Right lobe of liver (tissue), 6 donors: ENCODE measurements at regions not wholly inside any gene's neighbourhood (a gene's known extent, or its start where the extent isn't known, plus 50 kb on each side); places are given as distances from the start of the nearest gene placed in this dataset.
"Not testable (repeated sequence)": the region's sequence is repeated elsewhere in the genome, so short reads cannot be mapped to it uniquely, and the experiment has no call there.

Experiments used
- ATAC-seq, 4 donors: fragments of 200-7000 bp; cut with Tn5 transposase; one replicate each; pipeline ENCODE4 v1.9.1; 2020; ENCODE audit warnings: mild to moderate bottlenecking in 4 of 4, moderate library complexity in 4 of 4
- DNase-seq, 3 donors: peaks; one replicate each; pipeline ENCODE4 v3.0.0-alpha.2; 2020
- H3K27ac ChIP-seq, 3 donors: fragments of 200-600 bp; one replicate each; pipeline ENCODE4 v1.8.0; 2022
- H3K27me3 ChIP-seq, 2 donors: fragments of 200-600 bp; one replicate each; pipeline ENCODE4 v1.8.0; 2022
- H3K36me3 ChIP-seq, 4 donors: fragments of 200-600 bp; sonication (generic) in 1 of 4; one replicate each; pipeline versions ENCODE4 v1.5.1 to v1.8.0; 2017 to 2022; ENCODE audit warnings: control low read depth in 1 of 4
- H3K4me1 ChIP-seq, 4 donors: fragments of 200-600 bp; sonication (generic) in 1 of 4; one replicate each; pipeline versions ENCODE4 v1.5.1 to v1.8.0; 2017 to 2022; ENCODE audit warnings: control low read depth in 1 of 4
- H3K4me3 ChIP-seq, 3 donors: fragments of 200-600 bp; one replicate each; pipeline ENCODE4 v1.8.0; 2022
- H3K9me3 ChIP-seq, 4 donors: fragments of 200-600 bp; sonication (generic) in 1 of 4; one replicate each; pipeline versions ENCODE4 v1.5.1 to v1.8.0; 2017 to 2022; ENCODE audit warnings: control low read depth in 1 of 4
- POLR2A ChIP-seq: fragments of 450-650 bp; IDR thresholded peaks from one replicate; pipeline ENCODE4 v1.6.1; 2017; ENCODE audit warnings: antibody characterized with exemption, mild to moderate bottlenecking
- WGBS: methylation state at CpG from one replicate; pipeline ENCODE4 v1.1.6; 2018; ENCODE audit warnings: low coverage, low lambda C conversion rate; ENCODE audit not compliant: insufficient coverage; ENCODE audit errors: missing lambda C conversion rate; 5-methylcytosine and 5-hydroxymethylcytosine counted together
- intact Hi-C, 2 donors: fragments of 100-400 bp; cut with DNase I; formaldehyde crosslinking; loops; one replicate each; pipeline versions ENCODE4 v1.11.2 to v1.14.1; 2022
- TF ChIP-seq, protein P1 (sequence below), 4 donors: fragments of 200-600 bp in 3 of 4; fragments of 450-650 bp in 1 of 4; IDR thresholded peaks; one replicate each; pipeline versions ENCODE4 v1.5.1 to v1.8.0; 2016 to 2022; ENCODE audit warnings: antibody characterized with exemption in 4 of 4, mild to moderate bottlenecking in 2 of 4
- donor health status: DM: no; HTN: yes; CAD: no.
- donor health status: DM: no; HTN: no; CAD: no.
- donor health status: DM: no; HTN: no; CAD: no.
- donor health status: DM: no; HTN: yes; CAD: no.
- donor health status: DM: no; HTN: yes; CAD: no.

DNA sequence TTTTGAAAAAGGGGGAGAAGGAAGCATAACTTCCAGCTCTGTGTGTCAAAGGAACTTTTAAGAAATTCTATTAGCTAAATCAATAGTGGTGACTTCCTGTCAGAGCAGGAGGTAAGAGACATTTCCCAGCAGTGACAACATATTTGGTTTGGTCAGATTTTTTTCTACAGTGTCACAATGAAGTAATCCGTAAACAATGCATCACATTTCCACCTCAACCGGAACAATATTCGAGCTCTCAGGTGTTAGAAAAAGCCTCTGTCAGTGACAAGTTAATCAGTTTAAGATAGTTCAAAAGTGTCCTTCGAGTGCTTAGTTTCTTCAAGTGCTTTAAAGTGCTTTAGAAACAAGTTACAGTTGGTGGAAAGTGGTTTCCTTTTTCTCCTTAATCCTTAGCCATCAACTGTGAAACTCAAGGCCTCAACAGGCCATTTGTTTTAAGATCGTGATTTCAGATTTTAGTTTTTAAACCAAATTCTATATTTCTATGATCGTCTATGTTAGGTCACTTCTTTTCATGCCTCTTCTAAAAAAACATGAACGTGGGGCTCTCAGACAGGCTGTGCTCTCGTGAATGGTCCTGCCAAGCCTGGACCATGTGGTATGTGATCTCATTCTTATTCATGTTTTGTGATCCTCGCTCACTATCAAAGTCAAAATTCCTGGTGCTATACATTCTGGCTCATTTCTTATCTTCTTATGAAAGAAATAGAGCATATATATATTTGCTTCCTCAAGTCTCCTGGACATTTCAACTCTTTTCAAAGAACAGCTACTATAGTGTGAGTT, 181.9 kb upstream of the HMHB1 start:
- 61% methylated on average over 9 of the region's 9 CpGs for WGBS
- Histone ChIP-seq H3K9me3 (no peaks in the 10 kb centered on the region), H3K27ac (no peak overlapping the region), H3K36me3 (no peaks in the 10 kb centered on the region), H3K4me3 (no peak overlapping the region), H3K27me3 (no peaks in the 10 kb centered on the region), H3K4me1 (no peaks in the 10 kb centered on the region)
- intact Hi-C loops: no loop called here
- DNase-seq: no peak
- peak in 3 of 4 donors; percentile 43 to 93 (median 61) for ATAC-seq
- peak; percentile 13 for TF ChIP-seq POLR2A
- TF ChIP-seq, protein P1, sequence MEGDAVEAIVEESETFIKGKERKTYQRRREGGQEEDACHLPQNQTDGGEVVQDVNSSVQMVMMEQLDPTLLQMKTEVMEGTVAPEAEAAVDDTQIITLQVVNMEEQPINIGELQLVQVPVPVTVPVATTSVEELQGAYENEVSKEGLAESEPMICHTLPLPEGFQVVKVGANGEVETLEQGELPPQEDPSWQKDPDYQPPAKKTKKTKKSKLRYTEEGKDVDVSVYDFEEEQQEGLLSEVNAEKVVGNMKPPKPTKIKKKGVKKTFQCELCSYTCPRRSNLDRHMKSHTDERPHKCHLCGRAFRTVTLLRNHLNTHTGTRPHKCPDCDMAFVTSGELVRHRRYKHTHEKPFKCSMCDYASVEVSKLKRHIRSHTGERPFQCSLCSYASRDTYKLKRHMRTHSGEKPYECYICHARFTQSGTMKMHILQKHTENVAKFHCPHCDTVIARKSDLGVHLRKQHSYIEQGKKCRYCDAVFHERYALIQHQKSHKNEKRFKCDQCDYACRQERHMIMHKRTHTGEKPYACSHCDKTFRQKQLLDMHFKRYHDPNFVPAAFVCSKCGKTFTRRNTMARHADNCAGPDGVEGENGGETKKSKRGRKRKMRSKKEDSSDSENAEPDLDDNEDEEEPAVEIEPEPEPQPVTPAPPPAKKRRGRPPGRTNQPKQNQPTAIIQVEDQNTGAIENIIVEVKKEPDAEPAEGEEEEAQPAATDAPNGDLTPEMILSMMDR (IDR thresholded peaks at IDR 0.05): no peak

DNA sequence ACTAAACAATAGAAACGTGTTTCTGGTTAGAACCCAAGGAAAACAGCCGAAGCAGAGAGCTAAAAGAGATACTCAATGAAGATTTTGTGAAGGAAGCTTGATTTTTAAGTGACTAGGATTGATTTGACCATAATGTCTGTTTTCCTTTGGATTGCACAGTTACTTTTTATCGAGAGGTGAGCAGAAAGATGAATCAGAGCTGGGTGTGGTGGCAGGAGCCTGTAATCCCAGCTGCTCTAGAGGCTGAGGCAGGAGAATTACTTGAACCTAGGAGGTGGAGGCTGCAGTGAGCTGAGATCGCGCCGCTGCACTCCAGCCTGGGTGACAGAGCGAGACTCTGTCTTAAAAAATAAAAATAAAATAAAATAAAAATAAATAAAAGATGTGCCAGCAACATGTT, 186.9 kb upstream of the HMHB1 start:
- H3K36me3 ChIP-seq, H3K4me1 ChIP-seq, DNase-seq, ATAC-seq, H3K4me3 ChIP-seq, intact Hi-C loops, H3K27me3 ChIP-seq, H3K27ac ChIP-seq, H3K9me3 ChIP-seq: not testable (repeated sequence)
- WGBS: 87% methylated on average over 6 of the region's 7 CpGs

DNA sequence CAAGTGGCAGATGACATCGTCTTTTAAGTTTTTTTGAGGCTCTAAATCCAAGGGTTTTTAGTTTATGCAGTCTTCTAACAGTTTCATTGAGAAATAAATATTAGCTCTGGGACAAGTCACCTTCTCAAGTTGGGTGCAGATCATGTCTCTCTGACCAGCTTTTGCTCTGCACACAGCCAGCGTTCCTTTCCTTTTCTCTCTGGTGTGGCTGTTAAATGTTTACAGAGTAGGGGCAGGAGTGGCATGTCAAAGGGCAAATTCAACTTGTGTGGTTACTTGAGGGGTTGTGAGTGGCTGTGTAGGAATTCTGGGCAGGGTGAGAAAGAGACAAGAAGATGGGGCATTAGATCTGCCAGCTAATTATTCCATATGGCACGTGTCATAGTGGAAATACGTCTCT, 187.5 kb upstream of the HMHB1 start:
- intact Hi-C loops: no loop called here
- 69% methylated on average over 4 of the region's 4 CpGs for WGBS

DNA sequence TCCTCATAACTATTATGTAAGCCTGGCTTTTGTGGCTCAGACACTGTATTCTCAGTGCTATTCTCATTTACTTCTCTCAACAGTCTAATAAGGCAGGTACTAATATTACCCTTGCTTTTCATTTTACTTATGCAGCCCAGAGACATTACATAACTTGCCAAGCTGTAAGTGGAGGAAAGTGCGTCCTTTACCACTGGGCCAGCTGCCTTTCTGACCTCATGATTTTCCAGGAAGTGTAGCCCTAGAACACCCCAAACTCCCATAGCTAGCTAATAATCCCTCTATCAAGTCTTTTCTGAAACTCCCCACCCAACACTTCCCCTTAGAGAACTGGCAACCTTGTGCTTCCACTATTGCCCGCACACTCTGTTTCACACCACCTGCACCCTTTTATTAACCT, 192.9 kb upstream of the HMHB1 start:
- Histone ChIP-seq H3K4me3 (no peak overlapping the region), H3K27me3 (no peaks in the 10 kb centered on the region), H3K27ac (no peak overlapping the region), H3K36me3 (no peaks in the 10 kb centered on the region), H3K4me1 (no peaks in the 10 kb centered on the region), H3K9me3 (no peaks in the 10 kb centered on the region)
- intact Hi-C loops: no loop called here
- peak in 2 of 4 donors; percentile 23 to 25 for ATAC-seq
- TF ChIP-seq POLR2A: no peak
- TF ChIP-seq, protein P1 (IDR thresholded peaks at IDR 0.05): no peak
- no peak for DNase-seq
- WGBS: 57% methylated on average over 2 of the region's 2 CpGs

More for the DNA sequence above, 187.5 kb upstream of the HMHB1 start:
- Histone ChIP-seq H3K9me3 (no peaks in the 10 kb centered on the region), H3K36me3 (no peaks in the 10 kb centered on the region), H3K27ac (no peak overlapping the region), H3K4me3 (no peak overlapping the region), H3K27me3 (no peaks in the 10 kb centered on the region), H3K4me1 (no peaks in the 10 kb centered on the region)
- DNase-seq: no peak
- TF ChIP-seq, protein P1 (IDR thresholded peaks at IDR 0.05): no peak
- TF ChIP-seq POLR2A: no peak
- no peak for ATAC-seq

DNA sequence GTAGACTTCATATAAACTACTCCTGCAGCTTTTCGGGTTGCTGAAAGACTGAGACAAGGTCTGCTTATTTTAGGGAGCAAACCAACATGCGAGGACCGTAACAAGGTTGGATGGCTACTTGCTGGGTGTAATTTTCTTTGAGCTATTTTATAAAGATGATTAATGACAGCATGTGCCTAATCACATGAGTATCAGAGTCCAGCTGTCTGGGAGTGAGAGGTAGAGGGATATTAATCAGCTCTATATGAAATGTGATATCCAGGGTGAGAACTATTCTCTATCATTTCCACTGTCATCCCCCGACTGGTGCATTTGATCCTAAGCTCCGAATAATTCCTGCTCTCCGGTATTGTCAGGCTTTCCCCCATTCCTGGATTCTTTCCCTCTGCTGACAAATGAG, 193.8 kb upstream of the HMHB1 start:
- WGBS: 91% methylated on average over 6 of the region's 6 CpGs
- DNase-seq (no peak), ATAC-seq (no peak)
- Histone ChIP-seq H3K9me3 (no peaks in the 10 kb centered on the region), H3K27ac (no peak overlapping the region), H3K27me3 (no peaks in the 10 kb centered on the region), H3K4me3 (no peak overlapping the region), H3K4me1 (no peaks in the 10 kb centered on the region), H3K36me3 (no peaks in the 10 kb centered on the region)
- TF ChIP-seq, protein P1 (IDR thresholded peaks at IDR 0.05): no peak
- TF ChIP-seq POLR2A: no peak
- intact Hi-C loops: no loop called here
